ENCODE measurements at regions not wholly inside any gene's neighbourhood (a gene's known extent, or its start where the extent isn't known, plus 50 kb on each side); places are given as distances from the start of the nearest gene placed in this dataset.

DNA sequence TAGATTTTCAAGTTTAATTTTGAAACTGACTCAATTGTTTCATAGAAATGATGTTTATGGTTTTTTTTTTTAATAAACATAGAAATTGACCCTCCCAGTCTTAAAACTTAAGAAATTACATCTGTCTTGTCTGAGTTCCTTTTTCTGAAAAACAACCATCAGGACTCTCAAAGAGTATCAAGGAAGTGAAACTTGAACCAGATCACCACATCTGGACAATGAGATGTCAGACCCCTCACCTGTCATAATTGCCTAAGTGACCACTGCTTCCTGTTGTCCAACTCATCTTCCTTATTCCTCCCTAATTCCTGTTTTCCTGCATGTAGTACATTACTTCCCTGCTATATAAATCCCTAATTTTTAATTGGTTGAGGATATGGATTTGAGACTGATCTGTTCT is 441.5 kb upstream of the ARHGEF26 start:
- Mint-ChIP-seq H3K4me3 (ENCODE audit: unreplicated experiment) (no peak overlapping the region), H3K27ac (ENCODE audit: unreplicated experiment) (no peak overlapping the region), H3K36me3 (ENCODE audit: insufficient read depth, unreplicated experiment) (no peaks in the 10 kb centered on the region), H3K4me1 (ENCODE audit: low read depth, unreplicated experiment) (peaks cover 7% of the 10 kb centered on the region), H3K27me3 (ENCODE audit: insufficient read depth, unreplicated experiment) (no peaks in the 10 kb centered on the region), H3K9me3 (ENCODE audit: unreplicated experiment) (no peaks in the 10 kb centered on the region)
- Histone ChIP-seq H3K9me3 (no peaks in the 10 kb centered on the region), H3K4me3 (ENCODE audit: low read depth, low read length) (no peak overlapping the region), H3K36me3 (ENCODE audit: control insufficient read depth, insufficient read depth, low read length) (no peaks in the 10 kb centered on the region), H3K27me3 (replicated peaks; ENCODE audit: control insufficient read depth, insufficient read depth, low read length) (no peaks in the 10 kb centered on the region), H3K4me1 (no peaks in the 10 kb centered on the region)
- no peak for DNase-seq
- no TSS peak for BruUV-seq (replicated peaks)
- CTCF ChIA-PET = no interaction called here
- intact Hi-C loops (cut with micrococcal nuclease; ENCODE audit: unreplicated experiment) = no loop called here
- TF ChIP-seq, protein P1, sequence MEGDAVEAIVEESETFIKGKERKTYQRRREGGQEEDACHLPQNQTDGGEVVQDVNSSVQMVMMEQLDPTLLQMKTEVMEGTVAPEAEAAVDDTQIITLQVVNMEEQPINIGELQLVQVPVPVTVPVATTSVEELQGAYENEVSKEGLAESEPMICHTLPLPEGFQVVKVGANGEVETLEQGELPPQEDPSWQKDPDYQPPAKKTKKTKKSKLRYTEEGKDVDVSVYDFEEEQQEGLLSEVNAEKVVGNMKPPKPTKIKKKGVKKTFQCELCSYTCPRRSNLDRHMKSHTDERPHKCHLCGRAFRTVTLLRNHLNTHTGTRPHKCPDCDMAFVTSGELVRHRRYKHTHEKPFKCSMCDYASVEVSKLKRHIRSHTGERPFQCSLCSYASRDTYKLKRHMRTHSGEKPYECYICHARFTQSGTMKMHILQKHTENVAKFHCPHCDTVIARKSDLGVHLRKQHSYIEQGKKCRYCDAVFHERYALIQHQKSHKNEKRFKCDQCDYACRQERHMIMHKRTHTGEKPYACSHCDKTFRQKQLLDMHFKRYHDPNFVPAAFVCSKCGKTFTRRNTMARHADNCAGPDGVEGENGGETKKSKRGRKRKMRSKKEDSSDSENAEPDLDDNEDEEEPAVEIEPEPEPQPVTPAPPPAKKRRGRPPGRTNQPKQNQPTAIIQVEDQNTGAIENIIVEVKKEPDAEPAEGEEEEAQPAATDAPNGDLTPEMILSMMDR (IDR thresholded peaks at IDR 0.05; ENCODE audit: insufficient read depth in 1 of 2, low read depth in 1 of 2, low read length in 1 of 2, severe bottlenecking in 1 of 2, unreplicated experiment in 1 of 2) = no peak
- POLR2A ChIA-PET = no interaction called here

DNA sequence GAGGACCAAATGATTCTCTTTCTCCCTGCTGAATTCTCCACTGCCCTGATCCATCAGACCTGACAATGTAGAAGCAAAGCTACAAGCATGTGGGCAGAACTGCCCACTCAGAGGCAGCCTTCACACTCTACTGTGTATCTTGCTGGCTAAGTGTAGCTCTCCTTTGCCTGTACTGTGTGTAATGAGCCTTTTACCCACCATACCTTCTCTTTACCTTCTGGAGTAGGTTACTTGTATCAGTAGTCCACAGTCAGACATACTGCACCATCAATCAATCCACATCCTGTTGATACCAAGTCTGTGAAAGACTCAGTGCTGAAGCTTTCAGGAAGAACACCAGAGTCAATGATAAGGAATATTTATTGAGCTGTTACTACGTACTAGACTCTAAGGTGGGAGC is 440.7 kb upstream of the ARHGEF26 start:
- no peak overlapping the region for H3K4me3 ChIP-seq (ENCODE audit: low read depth, low read length)
- Mint-ChIP-seq H3K9me3 (ENCODE audit: unreplicated experiment) (no peaks in the 10 kb centered on the region), H3K4me1 (ENCODE audit: low read depth, unreplicated experiment) (peaks cover 8% of the 10 kb centered on the region), H3K27ac (ENCODE audit: unreplicated experiment) (no peak overlapping the region), H3K27me3 (ENCODE audit: insufficient read depth, unreplicated experiment) (no peaks in the 10 kb centered on the region), H3K4me3 (ENCODE audit: unreplicated experiment) (no peak overlapping the region), H3K36me3 (ENCODE audit: insufficient read depth, unreplicated experiment) (no peaks in the 10 kb centered on the region)
- TF ChIP-seq, protein P1 (IDR thresholded peaks at IDR 0.05; ENCODE audit: insufficient read depth in 1 of 2, low read depth in 1 of 2, low read length in 1 of 2, severe bottlenecking in 1 of 2, unreplicated experiment in 1 of 2) = no peak
- intact Hi-C loops (cut with micrococcal nuclease; ENCODE audit: unreplicated experiment) = no loop called here
- H3K4me1 ChIP-seq = no peaks in the 10 kb centered on the region
- H3K27me3 ChIP-seq (replicated peaks; ENCODE audit: control insufficient read depth, insufficient read depth, low read length) = no peaks in the 10 kb centered on the region
- CTCF ChIA-PET = no interaction called here
- POLR2A ChIA-PET = no interaction called here
- H3K9me3 ChIP-seq = no peaks in the 10 kb centered on the region
- H3K36me3 ChIP-seq (ENCODE audit: control insufficient read depth, insufficient read depth, low read length) = no peaks in the 10 kb centered on the region
- BruUV-seq (replicated peaks) = no TSS peak
- no peak for DNase-seq

DNA sequence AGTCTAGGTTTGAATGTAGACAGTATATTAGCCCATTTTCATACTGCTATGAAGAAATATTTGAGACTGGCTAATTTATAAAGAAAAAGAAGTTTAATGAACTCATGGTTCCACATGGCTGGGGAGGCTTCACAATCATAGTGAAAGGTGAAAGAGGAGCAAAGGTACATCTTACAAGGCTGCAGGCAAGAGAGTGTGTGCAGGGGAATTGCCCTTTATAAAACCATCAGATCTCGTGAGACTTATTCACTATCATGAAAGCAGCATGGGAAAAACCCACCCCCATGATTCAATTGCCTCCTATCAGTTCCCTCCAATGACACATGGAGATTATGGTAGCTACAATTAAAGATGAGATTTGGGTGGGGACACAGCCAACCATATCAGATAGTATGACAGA is 440.1 kb upstream of the ARHGEF26 start:
- Mint-ChIP-seq H3K36me3 (ENCODE audit: insufficient read depth, unreplicated experiment) (no peaks in the 10 kb centered on the region), H3K27ac (ENCODE audit: unreplicated experiment) (no peak overlapping the region), H3K4me1 (ENCODE audit: low read depth, unreplicated experiment) (peaks cover 8% of the 10 kb centered on the region), H3K9me3 (ENCODE audit: unreplicated experiment) (no peaks in the 10 kb centered on the region), H3K4me3 (ENCODE audit: unreplicated experiment) (no peak overlapping the region), H3K27me3 (ENCODE audit: insufficient read depth, unreplicated experiment) (no peaks in the 10 kb centered on the region)
- Histone ChIP-seq H3K27me3 (replicated peaks; ENCODE audit: control insufficient read depth, insufficient read depth, low read length) (no peaks in the 10 kb centered on the region), H3K4me1 (no peaks in the 10 kb centered on the region), H3K9me3 (no peaks in the 10 kb centered on the region), H3K36me3 (ENCODE audit: control insufficient read depth, insufficient read depth, low read length) (no peaks in the 10 kb centered on the region), H3K4me3 (ENCODE audit: low read depth, low read length) (no peak overlapping the region)
- no peak for DNase-seq
- ChIA-PET POLR2A (no interaction called here), CTCF (no interaction called here)
- intact Hi-C loops (cut with micrococcal nuclease; ENCODE audit: unreplicated experiment) = no loop called here
- TF ChIP-seq, protein P1 (IDR thresholded peaks at IDR 0.05; ENCODE audit: insufficient read depth in 1 of 2, low read depth in 1 of 2, low read length in 1 of 2, severe bottlenecking in 1 of 2, unreplicated experiment in 1 of 2) = no peak
- BruUV-seq (replicated peaks) = no TSS peak

Measured in Caco-2 (cell line).